GM13976 (cell line): ENCODE measurements at regions not wholly inside any gene's neighbourhood (a gene's known extent, or its start where the extent isn't known, plus 50 kb on each side); places are given as distances from the start of the nearest gene placed in this dataset.

Source experiments
- DNase-seq: peaks from one replicate; pipeline ENCODE4 v3.0.0; 2012; ENCODE audit warnings: low spot score
- in situ Hi-C: fragments of 300-500 bp; cut with MboI; formaldehyde crosslinking; loops from one replicate; pipeline ENCODE4 v1.12.0; 2022; ENCODE audit warnings: low sequenced_read_pairs, mixed read lengths, inconsistent platforms; ENCODE audit not compliant: unreplicated experiment
- TF ChIP-seq, protein P1 (sequence below): IDR thresholded peaks from 2 replicates; pipeline ENCODE4 v1.5.1; 2012; ENCODE audit warnings: borderline replicate concordance, mild to moderate bottlenecking; ENCODE audit not compliant: insufficient read depth; ENCODE audit errors: extremely low read depth, missing control alignments, control extremely low read depth

DNA sequence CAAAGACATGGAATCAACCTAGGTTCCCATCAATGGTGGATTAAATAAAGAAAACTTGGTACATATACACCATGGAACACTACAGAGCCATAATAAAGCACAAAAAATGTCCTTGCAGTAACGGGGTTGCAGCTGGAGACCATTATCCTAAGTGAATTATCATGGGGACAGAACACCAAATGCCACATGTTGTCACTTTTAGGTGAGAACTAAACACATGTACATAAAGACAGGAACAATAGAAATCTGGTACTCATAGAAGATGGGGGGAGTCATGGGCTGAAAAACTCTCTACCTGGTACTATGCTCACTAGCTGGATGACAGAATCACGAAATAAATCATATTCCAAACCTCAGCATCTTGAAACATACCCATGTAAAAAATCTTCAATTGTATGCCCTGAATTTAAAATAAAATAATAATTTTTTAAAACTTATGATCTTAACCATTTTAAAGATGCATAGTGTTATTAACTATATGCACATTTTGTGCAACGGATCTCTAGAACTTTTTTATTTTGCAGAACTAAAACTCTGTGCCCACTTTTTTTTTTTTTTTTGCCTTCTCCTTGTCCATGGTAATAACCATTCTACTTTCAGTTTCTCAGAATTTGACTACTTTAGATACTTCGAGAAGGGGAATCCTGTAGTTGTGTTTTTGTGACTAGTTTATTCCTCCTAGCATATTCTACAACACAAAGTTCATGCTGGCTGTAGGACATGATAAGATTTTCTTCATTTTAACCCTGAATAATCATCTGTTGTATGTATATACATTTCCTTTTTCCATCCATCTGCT is 1081.6 kb upstream of the ACO1 start:
- TF ChIP-seq, protein P1, sequence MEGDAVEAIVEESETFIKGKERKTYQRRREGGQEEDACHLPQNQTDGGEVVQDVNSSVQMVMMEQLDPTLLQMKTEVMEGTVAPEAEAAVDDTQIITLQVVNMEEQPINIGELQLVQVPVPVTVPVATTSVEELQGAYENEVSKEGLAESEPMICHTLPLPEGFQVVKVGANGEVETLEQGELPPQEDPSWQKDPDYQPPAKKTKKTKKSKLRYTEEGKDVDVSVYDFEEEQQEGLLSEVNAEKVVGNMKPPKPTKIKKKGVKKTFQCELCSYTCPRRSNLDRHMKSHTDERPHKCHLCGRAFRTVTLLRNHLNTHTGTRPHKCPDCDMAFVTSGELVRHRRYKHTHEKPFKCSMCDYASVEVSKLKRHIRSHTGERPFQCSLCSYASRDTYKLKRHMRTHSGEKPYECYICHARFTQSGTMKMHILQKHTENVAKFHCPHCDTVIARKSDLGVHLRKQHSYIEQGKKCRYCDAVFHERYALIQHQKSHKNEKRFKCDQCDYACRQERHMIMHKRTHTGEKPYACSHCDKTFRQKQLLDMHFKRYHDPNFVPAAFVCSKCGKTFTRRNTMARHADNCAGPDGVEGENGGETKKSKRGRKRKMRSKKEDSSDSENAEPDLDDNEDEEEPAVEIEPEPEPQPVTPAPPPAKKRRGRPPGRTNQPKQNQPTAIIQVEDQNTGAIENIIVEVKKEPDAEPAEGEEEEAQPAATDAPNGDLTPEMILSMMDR: no peak
- in situ Hi-C loops: no loop called here
- DNase-seq: no peak

DNA sequence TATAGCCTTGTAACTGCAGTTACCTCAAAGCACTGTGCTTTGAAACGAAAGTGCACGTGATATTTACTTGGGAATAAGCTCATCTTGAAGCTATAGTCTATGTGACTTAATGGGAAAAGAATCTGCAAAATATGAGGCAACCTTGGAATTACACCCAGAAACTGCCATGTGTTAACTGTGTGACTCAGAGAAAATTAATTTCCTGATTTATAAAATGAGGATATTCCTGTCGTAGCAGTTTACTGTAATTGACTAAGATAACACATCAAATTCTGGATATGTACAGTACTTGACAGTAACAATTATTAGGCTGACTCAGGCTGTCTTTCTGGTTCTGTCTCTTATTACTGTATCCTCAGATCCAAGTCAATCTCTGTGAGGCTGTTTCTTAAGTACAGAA is 1079.9 kb upstream of the ACO1 start:
- no peak for DNase-seq
- TF ChIP-seq, protein P1: no peak
- in situ Hi-C loops: no loop called here

DNA sequence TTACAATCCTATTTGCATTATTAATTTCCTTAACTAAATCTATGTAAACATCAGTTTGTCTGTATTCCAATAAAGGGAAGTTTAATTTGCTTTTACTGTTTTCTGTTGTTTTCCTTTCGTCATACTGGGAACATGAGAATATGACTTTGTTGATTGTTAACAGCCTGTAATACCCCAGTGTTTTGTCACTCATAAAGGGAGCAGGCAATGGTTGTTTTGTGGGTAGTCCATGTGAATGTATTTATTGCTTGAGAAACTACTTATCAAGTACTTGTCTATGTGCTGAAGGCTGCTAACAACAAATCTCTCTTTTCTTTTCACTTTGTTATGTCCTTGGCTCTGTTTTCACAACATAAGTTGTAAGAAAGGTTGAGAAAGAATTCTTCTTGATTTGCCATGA is 1070.2 kb upstream of the ACO1 start:
- in situ Hi-C loops: no loop called here
- no peak for DNase-seq
- TF ChIP-seq, protein P1: no peak

- in situ Hi-C loops: no loop called here
- TF ChIP-seq, protein P1: no peak
These were observed 1063.9 kb upstream of the ACO1 start for GRCh38 chr9:31320494-31320893.

GRCh38 chr9:31321256-31321655 is 1063.2 kb upstream of the ACO1 start:
- in situ Hi-C loops: no loop called here
- no peak for DNase-seq
- TF ChIP-seq, protein P1: no peak

More at GRCh38 chr9:31320494-31320893, 1063.9 kb upstream of the ACO1 start:
- no peak for DNase-seq

DNA sequence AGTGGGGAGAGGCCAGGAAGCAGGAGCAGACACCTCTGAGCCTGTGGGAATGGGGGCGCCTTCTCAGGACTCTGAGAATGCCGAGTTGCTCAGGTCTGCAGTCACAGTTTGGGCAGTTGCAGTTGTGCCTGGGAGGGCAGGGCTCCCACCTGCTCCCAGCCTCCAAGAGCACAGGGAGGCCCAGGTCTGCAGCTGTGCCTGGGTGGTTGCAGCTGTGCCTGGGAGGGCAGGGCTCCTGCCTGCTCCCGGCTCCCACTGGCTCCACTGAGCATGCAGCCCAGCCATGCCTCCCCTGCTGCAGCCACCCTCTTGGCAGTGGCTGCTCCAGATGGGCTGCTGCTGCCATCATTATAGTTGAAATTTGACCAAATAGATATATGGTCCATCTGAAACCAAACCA is 1062.8 kb upstream of the ACO1 start:
- TF ChIP-seq, protein P1: no peak
- in situ Hi-C loops: no loop called here
- DNase-seq: no peak
